Small intestine (tissue), 7 donors: ENCODE measurements at regions not wholly inside any gene's neighbourhood (a gene's known extent, or its start where the extent isn't known, plus 50 kb on each side); places are given as distances from the start of the nearest gene placed in this dataset.
"Not testable (repeated sequence)": the region's sequence is repeated elsewhere in the genome, so short reads cannot be mapped to it uniquely, and the experiment has no call there.

Experiments
- DNase-seq, 2 donors: peaks; one replicate each; pipeline versions ENCODE4 v3.0.0 to v3.0.0-alpha.2; 2013
- FAIRE-seq: peaks from 2 replicates; lab custom pipeline; 2012; peaks lifted over from hg19 to GRCh38; lab: Jason Lieb, UNC
- H3K27ac ChIP-seq, 3 donors: one replicate each; pipeline ENCODE4 v1.5.1; 2013; ENCODE audit warnings: low read length in 2 of 3, mild to moderate bottlenecking in 2 of 3, control low read depth in 1 of 3, inconsistent platforms in 1 of 3, low read depth in 1 of 3, moderate library complexity in 1 of 3
- H3K27me3 ChIP-seq, 3 donors: one replicate each; pipeline ENCODE4 v1.6.1; 2013; ENCODE audit warnings: low read length in 3 of 3, inconsistent platforms in 1 of 3; ENCODE audit not compliant: control insufficient read depth in 3 of 3, insufficient read depth in 3 of 3
- H3K36me3 ChIP-seq, 3 donors: one replicate each; pipeline ENCODE4 v1.6.1; 2013; ENCODE audit warnings: low read length in 3 of 3, inconsistent platforms in 1 of 3, low read depth in 1 of 3, mild to moderate bottlenecking in 1 of 3, moderate library complexity in 1 of 3; ENCODE audit not compliant: control insufficient read depth in 3 of 3, insufficient read depth in 2 of 3
- H3K4me1 ChIP-seq, 3 donors: one replicate each; pipeline ENCODE4 v1.6.1; 2013; ENCODE audit warnings: low read length in 2 of 3, inconsistent platforms in 1 of 3, low read depth in 1 of 3, mild to moderate bottlenecking in 1 of 3, moderate library complexity in 1 of 3; ENCODE audit not compliant: control insufficient read depth in 3 of 3, insufficient read depth in 2 of 3
- H3K4me3 ChIP-seq, 3 donors: one replicate each; pipeline ENCODE4 v1.5.1; 2013; ENCODE audit warnings: low read length in 3 of 3, control low read depth in 1 of 3, inconsistent platforms in 1 of 3, low read depth in 1 of 3, mild to moderate bottlenecking in 1 of 3, moderate library complexity in 1 of 3
- H3K9me3 ChIP-seq, 2 donors: one replicate each; pipeline ENCODE4 v1.6.1; 2013; ENCODE audit warnings: low read depth in 1 of 2, low read length in 1 of 2; ENCODE audit not compliant: control insufficient read depth in 2 of 2, insufficient read depth in 1 of 2
- WGBS, 3 donors: extraction: QIAGEN DNeasy Blood & Tissue Kit; methylation state at CpG; one replicate each; pipeline ENCODE4 v1.1.7; 2013; 5-methylcytosine and 5-hydroxymethylcytosine counted together
- donor health status: healthy with polysubstance abuse.
- donor health status: control.
- donor health status: control.
- donor health status: Bipolar disorder and iron deficiency.
- donor health status: healthy.

GRCh38 chr1:168832661-168833060 is 103.7 kb upstream of the DPT start:
- Histone ChIP-seq H3K27me3 (no peaks in the 10 kb centered on the region), H3K4me3 (no peak overlapping the region), H3K4me1 (peaks cover 4 to 38% (median 8%) of the 10 kb centered on the region in 3 donors), H3K9me3 (peaks cover 0 to 2% of the 10 kb centered on the region in 2 donors), H3K27ac (peak overlapping the region in 1 of 3 donors; percentile 96), H3K36me3 (no peaks in the 10 kb centered on the region)
- 40 to 73% (median 61%) methylated on average over 2 of the region's 2 CpGs for WGBS, 3 donors
- FAIRE-seq: no peak
- peak; percentile 16 to 23 for DNase-seq

- H3K4me1 ChIP-seq: peaks cover 4 to 38% (median 8%) of the 10 kb centered on the region in 3 donors
- FAIRE-seq: no peak
- no peaks in the 10 kb centered on the region for H3K36me3 ChIP-seq
- H3K4me3 ChIP-seq: no peak overlapping the region
- peak overlapping the region; percentile 87 to 96 (median 88) for H3K27ac ChIP-seq
- H3K27me3 ChIP-seq: no peaks in the 10 kb centered on the region
- peaks cover 0 to 2% of the 10 kb centered on the region in 2 donors for H3K9me3 ChIP-seq
- DNase-seq: peak; percentile 76 to 91
- WGBS, 3 donors: 12 to 49% (median 28%) methylated on average over 1 of the region's 1 CpG
These were observed 104.4 kb upstream of the DPT start for GRCh38 chr1:168833362-168833761.

GRCh38 chr1:168833801-168834224 is 104.8 kb upstream of the DPT start:
- no peaks in the 10 kb centered on the region for H3K27me3 ChIP-seq
- peaks cover 4 to 38% (median 8%) of the 10 kb centered on the region in 3 donors for H3K4me1 ChIP-seq
- FAIRE-seq: no peak
- peak overlapping the region; percentile 87 to 96 (median 88) for H3K27ac ChIP-seq
- no peaks in the 10 kb centered on the region for H3K36me3 ChIP-seq
- no peak overlapping the region for H3K4me3 ChIP-seq
- no peak for DNase-seq
- H3K9me3 ChIP-seq: peaks cover 0 to 2% of the 10 kb centered on the region in 2 donors
- 13 to 51% (median 25%) methylated on average over 4 of the region's 4 CpGs for WGBS, 3 donors

GRCh38 chr1:168834225-168834872 is 105.3 kb upstream of the DPT start:
- Histone ChIP-seq H3K36me3 (no peaks in the 10 kb centered on the region), H3K27me3 (no peaks in the 10 kb centered on the region), H3K9me3 (peaks cover 0 to 2% of the 10 kb centered on the region in 2 donors), H3K4me1 (peaks cover 4 to 38% (median 8%) of the 10 kb centered on the region in 3 donors), H3K27ac (peak overlapping the region; percentile 87 to 96 (median 88)), H3K4me3 (no peak overlapping the region)
- DNase-seq: peak; percentile 88 to 95
- WGBS, 3 donors: 13 to 62% (median 26%) methylated on average over 2 of the region's 2 CpGs
- FAIRE-seq: no peak

- DNase-seq: peak; percentile 71 to 78
- no peak for FAIRE-seq
- Histone ChIP-seq H3K4me3 (no peak overlapping the region), H3K27ac (peak overlapping the region in 1 of 3 donors; percentile 49), H3K36me3 (no peaks in the 10 kb centered on the region), H3K27me3 (no peaks in the 10 kb centered on the region), H3K4me1 (peaks cover 4 to 33% (median 8%) of the 10 kb centered on the region in 3 donors), H3K9me3 (peaks cover 0 to 2% of the 10 kb centered on the region in 2 donors)
- 32 to 60% (median 56%) methylated on average over 1 of the region's 1 CpG for WGBS, 3 donors
These were observed 106.2 kb upstream of the DPT start for GRCh38 chr1:168835176-168835575.

- Histone ChIP-seq H3K27me3 (no peaks in the 10 kb centered on the region), H3K4me1 (peaks cover 4 to 29% (median 8%) of the 10 kb centered on the region in 3 donors), H3K36me3 (no peaks in the 10 kb centered on the region), H3K9me3 (peaks cover 0 to 2% of the 10 kb centered on the region in 2 donors), H3K4me3 (no peak overlapping the region), H3K27ac (peak overlapping the region in 1 of 3 donors; percentile 49)
- FAIRE-seq (no peak), DNase-seq (peak in 1 of 2 donors; percentile 20)
- WGBS, 3 donors: 71 to 82% (median 79%) methylated on average over 2 of the region's 2 CpGs
These were observed 106.8 kb upstream of the DPT start for GRCh38 chr1:168835791-168836190.

GRCh38 chr1:168836469-168836868 is 107.5 kb upstream of the DPT start:
- Histone ChIP-seq H3K27me3 (no peaks in the 10 kb centered on the region), H3K4me3 (no peak overlapping the region), H3K9me3 (peaks cover 0 to 2% of the 10 kb centered on the region in 2 donors), H3K4me1 (peaks cover 4 to 23% (median 8%) of the 10 kb centered on the region in 3 donors), H3K36me3 (no peaks in the 10 kb centered on the region), H3K27ac (peak overlapping the region in 1 of 3 donors; percentile 49)
- FAIRE-seq: no peak
- DNase-seq: no peak
- 88 to 94% (median 93%) methylated on average over 3 of the region's 3 CpGs for WGBS, 3 donors

GRCh38 chr1:168837230-168837629 is 108.2 kb upstream of the DPT start:
- WGBS, 3 donors: 91 to 96% (median 94%) methylated on average over 30 of the region's 30 CpGs
- not testable (repeated sequence) for H3K27me3 ChIP-seq, H3K36me3 ChIP-seq, H3K27ac ChIP-seq, DNase-seq, H3K4me3 ChIP-seq, H3K9me3 ChIP-seq, FAIRE-seq
- H3K4me1 ChIP-seq: peaks cover 4 to 17% (median 8%) of the 10 kb centered on the region in 3 donors
